DOHH2 (cell line): ENCODE measurements at regions not wholly inside any gene's neighbourhood (a gene's known extent, or its start where the extent isn't known, plus 50 kb on each side); places are given as distances from the start of the nearest gene placed in this dataset.

Experiments
- H3F3A ChIP-seq: fragments of 200-600 bp; sonication (generic), shearing (Covaris generic); 2 replicates; pipeline ENCODE4 v1.6.0; 2016; ENCODE audit warnings: antibody characterized with exemption, mild to moderate bottlenecking; ENCODE audit not compliant: control insufficient read depth, insufficient read depth
- H3K27ac ChIP-seq: fragments of 200-600 bp; sonication (generic); 2 replicates; pipeline ENCODE4 v1.5.1; 2014; ENCODE audit warnings: low read depth, mild to moderate bottlenecking, low read length, moderate library complexity
- H3K27me3 ChIP-seq: fragments of 200-600 bp; sonication (generic); 2 replicates; pipeline ENCODE4 v1.6.1; 2014; ENCODE audit warnings: mild to moderate bottlenecking, low read length, mixed read lengths; ENCODE audit not compliant: control insufficient read depth
- H3K36me3 ChIP-seq: fragments of 200-600 bp; sonication (generic); 2 replicates; pipeline ENCODE4 v1.6.1; 2014; ENCODE audit warnings: mild to moderate bottlenecking, low read length, moderate library complexity, mixed read lengths; ENCODE audit not compliant: control insufficient read depth
- H3K4me1 ChIP-seq: fragments of 200-600 bp; sonication (generic); 2 replicates; pipeline ENCODE4 v1.6.1; 2014; ENCODE audit warnings: mild to moderate bottlenecking, low read length, mixed read lengths; ENCODE audit not compliant: control insufficient read depth
- H3K4me2 ChIP-seq: fragments of 200-600 bp; sonication (generic); 2 replicates; pipeline ENCODE4 v1.6.0; 2014; ENCODE audit warnings: mild to moderate bottlenecking, low read length, moderate library complexity
- H3K4me3 ChIP-seq: fragments of 200-600 bp; sonication (generic); 2 replicates; pipeline ENCODE4 v1.5.1; 2014; ENCODE audit warnings: mild to moderate bottlenecking, low read length, mixed read lengths
- H3K79me2 ChIP-seq: fragments of 200-600 bp; sonication (generic); 2 replicates; pipeline ENCODE4 v1.6.1; 2014; ENCODE audit warnings: mild to moderate bottlenecking, low read length, mixed read lengths; ENCODE audit not compliant: control insufficient read depth
- H3K9me2 ChIP-seq: fragments of 200-600 bp; sonication (generic); replicated peaks from 2 replicates; pipeline ENCODE4 v1.6.1; 2014; ENCODE audit warnings: mild to moderate bottlenecking, low read length, mixed read lengths; ENCODE audit not compliant: control insufficient read depth
- H3K9me3 ChIP-seq: fragments of 200-600 bp; sonication (generic); 2 replicates; pipeline ENCODE4 v1.6.1; 2014; ENCODE audit warnings: antibody characterized with exemption, low read length, mixed read lengths; ENCODE audit not compliant: control insufficient read depth, insufficient read depth
- H4K20me1 ChIP-seq: fragments of 200-600 bp; sonication (generic); 2 replicates; pipeline ENCODE4 v1.6.0; 2014; ENCODE audit warnings: low read depth, mild to moderate bottlenecking, antibody characterized with exemption, low read length, moderate library complexity; ENCODE audit not compliant: control insufficient read depth, insufficient read depth
- CTCF ChIP-seq: fragments of 200-600 bp; sonication (generic); IDR thresholded peaks from one replicate; pipeline ENCODE4 v1.5.1; 2014; ENCODE audit warnings: antibody characterized with exemption, mild to moderate bottlenecking, low read depth, low read length; ENCODE audit not compliant: poor library complexity, severe bottlenecking
- EZH2phosphoT487 ChIP-seq: fragments of 200-600 bp; sonication (generic); IDR thresholded peaks from 2 replicates; pipeline ENCODE4 v1.6.1; 2017; ENCODE audit warnings: borderline replicate concordance, mild to moderate bottlenecking, antibody characterized with exemption, low read length, moderate library complexity, mixed read lengths

GRCh38 chr10:44171765-44172164 lies 213.1 kb downstream of the CXCL12 start:
- no peaks in the 10 kb centered on the region for H3K9me2 ChIP-seq
- no peak overlapping the region for H3K4me3 ChIP-seq
- no peaks in the 10 kb centered on the region for H4K20me1 ChIP-seq
- no peaks in the 10 kb centered on the region for H3K79me2 ChIP-seq
- no peak overlapping the region for H3K4me2 ChIP-seq
- no peaks in the 10 kb centered on the region for H3K9me3 ChIP-seq
- H3K27me3 ChIP-seq, result no peaks in the 10 kb centered on the region
- no peak for TF ChIP-seq CTCF
- H3K4me1 ChIP-seq, result no peaks in the 10 kb centered on the region
- H3F3A ChIP-seq, result no peaks in the 10 kb centered on the region
- no peak overlapping the region for H3K27ac ChIP-seq
- H3K36me3 ChIP-seq, result no peaks in the 10 kb centered on the region

- H3K4me3 ChIP-seq, result no peak overlapping the region
- TF ChIP-seq CTCF (no peak), EZH2phosphoT487 (no peak)
- no peaks in the 10 kb centered on the region for H4K20me1 ChIP-seq
- no peaks in the 10 kb centered on the region for H3K4me1 ChIP-seq
- no peaks in the 10 kb centered on the region for H3K79me2 ChIP-seq
- no peaks in the 10 kb centered on the region for H3K9me3 ChIP-seq
- H3F3A ChIP-seq, result no peaks in the 10 kb centered on the region
- H3K27me3 ChIP-seq, result no peaks in the 10 kb centered on the region
- H3K9me2 ChIP-seq, result no peaks in the 10 kb centered on the region
- H3K27ac ChIP-seq, result no peak overlapping the region
- no peak overlapping the region for H3K4me2 ChIP-seq
- H3K36me3 ChIP-seq, result no peaks in the 10 kb centered on the region
These were observed 216.4 kb downstream of the CXCL12 start for GRCh38 chr10:44168478-44168877.

GRCh38 chr10:44167752-44168151 lies 217.1 kb downstream of the CXCL12 start:
- TF ChIP-seq EZH2phosphoT487 (no peak), CTCF (no peak)
- Histone ChIP-seq H3K9me2 (no peaks in the 10 kb centered on the region), H3K9me3 (no peaks in the 10 kb centered on the region), H3K36me3 (no peaks in the 10 kb centered on the region), H3K4me1 (no peaks in the 10 kb centered on the region), H3K27me3 (no peaks in the 10 kb centered on the region), H3K4me2 (no peak overlapping the region), H3K79me2 (no peaks in the 10 kb centered on the region), H3F3A (no peaks in the 10 kb centered on the region), H3K4me3 (no peak overlapping the region), H4K20me1 (no peaks in the 10 kb centered on the region), H3K27ac (no peak overlapping the region)

GRCh38 chr10:44166441-44166840 lies 218.5 kb downstream of the CXCL12 start:
- Histone ChIP-seq H3K4me1 (no peaks in the 10 kb centered on the region), H3K9me3 (no peaks in the 10 kb centered on the region), H3K4me2 (no peak overlapping the region), H3K27ac (no peak overlapping the region), H3F3A (no peaks in the 10 kb centered on the region), H4K20me1 (no peaks in the 10 kb centered on the region), H3K9me2 (no peaks in the 10 kb centered on the region), H3K4me3 (no peak overlapping the region), H3K79me2 (no peaks in the 10 kb centered on the region), H3K36me3 (no peaks in the 10 kb centered on the region), H3K27me3 (no peaks in the 10 kb centered on the region)
- TF ChIP-seq CTCF, result no peak
- TF ChIP-seq EZH2phosphoT487, result no peak
